Mesothelial cell of epicardium (in vitro differentiated cells): ENCODE measurements at regions not wholly inside any gene's neighbourhood (a gene's known extent, or its start where the extent isn't known, plus 50 kb on each side); places are given as distances from the start of the nearest gene placed in this dataset.
"Not testable (repeated sequence)": the region's sequence is repeated elsewhere in the genome, so short reads cannot be mapped to it uniquely, and the experiment has no call there.

Source experiments
- DNase-seq, 2 experiments: peaks; one replicate each; pipeline ENCODE4 v3.0.0; 2021; ENCODE audit warnings: low spot score in 2 of 2; ENCODE audit not compliant: unreplicated experiment in 2 of 2
- H3K27ac Mint-ChIP-seq: 2 replicates; pipeline ENCODE4 v1.8.0; 2021; ENCODE audit warnings: mixed read lengths
- H3K27me3 Mint-ChIP-seq: 2 replicates; pipeline ENCODE4 v1.8.0; 2021; ENCODE audit warnings: low read depth, mixed read lengths
- H3K36me3 Mint-ChIP-seq: 2 replicates; pipeline ENCODE4 v1.8.0; 2021; ENCODE audit warnings: mixed read lengths
- H3K4me1 Mint-ChIP-seq: 2 replicates; pipeline ENCODE4 v1.8.0; 2021; ENCODE audit warnings: mixed read lengths
- H3K4me3 Mint-ChIP-seq: 2 replicates; pipeline ENCODE4 v1.8.0; 2021; ENCODE audit warnings: mild to moderate bottlenecking, moderate library complexity, mixed read lengths
- H3K9me3 Mint-ChIP-seq: 2 replicates; pipeline ENCODE4 v1.8.0; 2021; ENCODE audit warnings: mixed read lengths
- TF ChIP-seq, protein P1 (sequence below): fragments of 200-600 bp; sonication (generic); IDR thresholded peaks from one replicate; pipeline ENCODE4 v1.5.0; 2021; ENCODE audit warnings: antibody characterized with exemption; ENCODE audit not compliant: unreplicated experiment

DNA sequence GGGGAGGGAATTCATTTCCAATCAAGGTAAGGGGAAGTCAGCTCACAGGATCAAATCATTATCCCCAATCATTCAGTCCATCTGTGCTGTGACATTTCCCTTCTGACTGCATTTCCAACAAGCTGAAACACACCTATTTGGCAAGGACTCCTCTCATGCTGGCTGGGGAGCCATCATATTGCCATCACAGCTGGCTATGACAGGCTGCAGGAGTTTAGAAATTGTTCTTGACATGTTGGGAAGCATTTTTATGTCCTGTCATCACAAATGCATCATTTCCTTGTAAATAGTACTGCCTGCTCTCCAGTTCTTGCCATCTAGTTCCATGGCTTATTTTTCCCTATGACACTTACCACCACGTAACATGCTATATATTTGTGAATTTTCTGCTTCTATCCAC lies 113.9 kb upstream of the TMEM170B start:
- peaks cover 33% of the 10 kb centered on the region for H3K4me1 Mint-ChIP-seq
- TF ChIP-seq, protein P1, sequence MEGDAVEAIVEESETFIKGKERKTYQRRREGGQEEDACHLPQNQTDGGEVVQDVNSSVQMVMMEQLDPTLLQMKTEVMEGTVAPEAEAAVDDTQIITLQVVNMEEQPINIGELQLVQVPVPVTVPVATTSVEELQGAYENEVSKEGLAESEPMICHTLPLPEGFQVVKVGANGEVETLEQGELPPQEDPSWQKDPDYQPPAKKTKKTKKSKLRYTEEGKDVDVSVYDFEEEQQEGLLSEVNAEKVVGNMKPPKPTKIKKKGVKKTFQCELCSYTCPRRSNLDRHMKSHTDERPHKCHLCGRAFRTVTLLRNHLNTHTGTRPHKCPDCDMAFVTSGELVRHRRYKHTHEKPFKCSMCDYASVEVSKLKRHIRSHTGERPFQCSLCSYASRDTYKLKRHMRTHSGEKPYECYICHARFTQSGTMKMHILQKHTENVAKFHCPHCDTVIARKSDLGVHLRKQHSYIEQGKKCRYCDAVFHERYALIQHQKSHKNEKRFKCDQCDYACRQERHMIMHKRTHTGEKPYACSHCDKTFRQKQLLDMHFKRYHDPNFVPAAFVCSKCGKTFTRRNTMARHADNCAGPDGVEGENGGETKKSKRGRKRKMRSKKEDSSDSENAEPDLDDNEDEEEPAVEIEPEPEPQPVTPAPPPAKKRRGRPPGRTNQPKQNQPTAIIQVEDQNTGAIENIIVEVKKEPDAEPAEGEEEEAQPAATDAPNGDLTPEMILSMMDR: no peak
- DNase-seq: no peak
- H3K4me3 Mint-ChIP-seq: no peak overlapping the region
- no peak overlapping the region for H3K27ac Mint-ChIP-seq
- H3K9me3 Mint-ChIP-seq: peaks cover 9% of the 10 kb centered on the region
- no peaks in the 10 kb centered on the region for H3K27me3 Mint-ChIP-seq
- no peaks in the 10 kb centered on the region for H3K36me3 Mint-ChIP-seq

DNA sequence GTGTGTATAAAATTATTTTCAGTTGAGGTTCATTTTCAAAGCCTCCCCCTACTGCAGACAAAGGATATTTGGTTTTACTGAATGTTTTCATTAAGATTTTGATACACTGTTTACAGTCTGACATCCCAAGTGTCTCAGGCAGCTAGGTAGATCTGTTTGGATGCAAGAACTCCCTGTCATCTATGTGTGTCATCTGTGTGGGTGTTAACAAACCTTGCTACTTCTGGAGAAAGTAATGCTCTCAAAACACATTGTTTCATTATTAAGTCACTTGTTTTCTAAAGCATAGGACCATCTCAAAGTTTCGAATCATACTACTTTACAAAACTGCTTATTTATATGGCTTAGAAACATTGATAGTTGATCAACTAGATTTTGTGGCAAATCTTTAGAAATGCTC lies 114.5 kb upstream of the TMEM170B start:
- H3K27me3 Mint-ChIP-seq: no peaks in the 10 kb centered on the region
- DNase-seq: no peak
- H3K9me3 Mint-ChIP-seq: peaks cover 10% of the 10 kb centered on the region
- H3K4me3 Mint-ChIP-seq: no peak overlapping the region
- H3K36me3 Mint-ChIP-seq: no peaks in the 10 kb centered on the region
- TF ChIP-seq, protein P1: no peak
- no peak overlapping the region for H3K27ac Mint-ChIP-seq
- H3K4me1 Mint-ChIP-seq: peaks cover 27% of the 10 kb centered on the region

DNA sequence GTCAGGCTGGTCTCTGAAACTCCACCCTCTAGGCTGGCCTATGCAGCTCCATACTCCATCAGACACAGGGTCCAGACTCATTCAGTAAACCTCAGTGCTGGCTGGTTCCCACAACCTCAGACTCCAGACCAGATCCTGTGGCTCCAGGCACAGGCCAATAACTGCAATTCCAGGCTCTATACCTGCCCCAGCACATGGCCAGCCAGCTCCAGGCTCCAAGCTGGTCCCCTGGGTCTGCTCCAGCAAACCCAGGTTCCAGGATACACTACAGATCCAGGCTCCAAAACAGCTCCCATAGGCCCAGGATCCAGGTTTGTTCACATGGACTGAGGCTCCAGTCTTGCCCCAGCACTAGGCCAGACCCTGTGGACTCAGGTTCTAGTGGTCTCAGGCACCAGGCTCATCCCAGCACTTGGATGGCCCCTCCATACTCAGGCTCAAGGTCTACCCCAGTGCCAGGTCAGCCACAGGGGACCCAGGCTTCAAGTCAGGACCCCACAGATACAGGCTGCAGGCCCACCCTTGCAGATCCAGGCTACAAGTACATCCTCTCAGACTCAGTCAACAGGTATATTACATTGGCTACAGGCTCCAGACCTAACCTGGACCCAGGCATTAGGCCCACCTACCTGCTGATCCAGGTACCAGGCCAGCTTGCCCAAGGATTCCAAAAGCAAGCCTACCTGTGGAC lies 117.6 kb upstream of the TMEM170B start:
- H3K27ac Mint-ChIP-seq: no peak overlapping the region
- TF ChIP-seq, protein P1: no peak
- no peak for DNase-seq
- H3K4me1 Mint-ChIP-seq: peaks cover 4% of the 10 kb centered on the region
- H3K4me3 Mint-ChIP-seq: no peak overlapping the region
- H3K36me3 Mint-ChIP-seq: no peaks in the 10 kb centered on the region
- no peaks in the 10 kb centered on the region for H3K27me3 Mint-ChIP-seq
- H3K9me3 Mint-ChIP-seq: peaks cover 17% of the 10 kb centered on the region

DNA sequence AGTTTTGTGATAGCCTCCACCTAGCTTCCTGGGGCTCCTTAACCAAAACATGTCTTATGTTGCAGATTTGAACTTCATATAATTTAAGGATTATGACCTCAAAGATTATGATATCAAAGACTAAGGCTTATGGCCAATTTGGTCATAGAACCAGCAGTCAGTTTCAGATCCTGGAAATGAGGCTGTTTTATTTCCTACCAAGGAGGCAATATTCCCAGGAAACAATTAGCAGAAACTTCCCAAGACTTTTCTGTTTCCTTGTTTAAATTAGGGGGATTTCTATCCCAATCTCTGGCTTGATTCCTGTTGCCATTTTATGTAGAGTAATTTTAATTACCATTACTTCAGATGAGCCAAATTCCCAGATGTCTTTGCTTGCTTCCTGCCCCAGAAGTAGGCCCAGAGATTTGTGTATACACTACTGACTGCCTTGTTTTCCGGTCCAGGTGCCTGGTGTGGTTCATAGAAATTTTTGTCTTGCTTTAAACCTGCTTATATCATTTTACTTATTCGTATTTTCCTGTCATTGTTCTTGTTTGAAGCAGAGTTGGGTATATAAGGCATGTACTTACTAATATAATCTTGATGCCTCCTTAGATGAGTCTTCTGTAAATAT lies 119.2 kb upstream of the TMEM170B start:
- H3K9me3 Mint-ChIP-seq: peaks cover 17% of the 10 kb centered on the region
- no peak overlapping the region for H3K27ac Mint-ChIP-seq
- H3K4me3 Mint-ChIP-seq: no peak overlapping the region
- no peaks in the 10 kb centered on the region for H3K36me3 Mint-ChIP-seq
- DNase-seq: no peak
- peaks cover 5% of the 10 kb centered on the region for H3K4me1 Mint-ChIP-seq
- TF ChIP-seq, protein P1: no peak
- H3K27me3 Mint-ChIP-seq: no peaks in the 10 kb centered on the region

DNA sequence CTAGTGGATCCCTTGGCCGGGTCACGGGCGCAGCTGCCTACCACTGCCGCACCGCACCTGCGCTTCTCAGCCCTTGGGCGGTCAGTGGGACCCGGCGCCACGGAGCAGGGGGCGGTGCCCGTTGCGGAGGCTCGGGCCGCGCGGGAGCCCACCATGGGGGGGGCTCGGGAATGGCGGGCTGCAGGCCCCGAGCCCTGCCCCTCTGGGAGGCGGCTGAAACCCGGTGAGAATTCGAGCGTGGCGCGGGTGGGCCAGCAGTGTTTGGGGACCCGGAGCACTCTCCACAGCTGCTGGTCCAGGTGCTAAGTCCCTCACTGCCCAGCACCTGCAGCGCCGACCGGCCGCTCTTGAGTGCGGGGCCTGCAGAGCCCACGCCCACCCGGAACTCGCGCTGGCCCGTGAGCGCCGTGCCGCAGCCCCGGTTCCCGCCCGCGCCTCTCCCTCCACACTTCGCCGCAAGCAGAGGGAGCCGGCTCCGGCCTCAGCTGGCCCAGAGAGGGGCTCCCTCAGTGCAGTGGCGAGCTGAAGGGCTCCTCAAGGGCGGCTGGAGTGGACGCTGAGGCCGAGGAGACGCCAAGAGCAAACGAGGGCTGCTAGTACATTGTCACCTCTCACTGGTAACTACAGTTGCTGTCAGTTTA lies 120.5 kb upstream of the TMEM170B start:
- peaks cover 17% of the 10 kb centered on the region for H3K9me3 Mint-ChIP-seq
- H3K27me3 Mint-ChIP-seq: no peaks in the 10 kb centered on the region
- no peak overlapping the region for H3K27ac Mint-ChIP-seq
- H3K36me3 Mint-ChIP-seq: no peaks in the 10 kb centered on the region
- H3K4me1 Mint-ChIP-seq: peaks cover 8% of the 10 kb centered on the region
- TF ChIP-seq, protein P1: no peak
- no peak for DNase-seq
- H3K4me3 Mint-ChIP-seq: no peak overlapping the region

DNA sequence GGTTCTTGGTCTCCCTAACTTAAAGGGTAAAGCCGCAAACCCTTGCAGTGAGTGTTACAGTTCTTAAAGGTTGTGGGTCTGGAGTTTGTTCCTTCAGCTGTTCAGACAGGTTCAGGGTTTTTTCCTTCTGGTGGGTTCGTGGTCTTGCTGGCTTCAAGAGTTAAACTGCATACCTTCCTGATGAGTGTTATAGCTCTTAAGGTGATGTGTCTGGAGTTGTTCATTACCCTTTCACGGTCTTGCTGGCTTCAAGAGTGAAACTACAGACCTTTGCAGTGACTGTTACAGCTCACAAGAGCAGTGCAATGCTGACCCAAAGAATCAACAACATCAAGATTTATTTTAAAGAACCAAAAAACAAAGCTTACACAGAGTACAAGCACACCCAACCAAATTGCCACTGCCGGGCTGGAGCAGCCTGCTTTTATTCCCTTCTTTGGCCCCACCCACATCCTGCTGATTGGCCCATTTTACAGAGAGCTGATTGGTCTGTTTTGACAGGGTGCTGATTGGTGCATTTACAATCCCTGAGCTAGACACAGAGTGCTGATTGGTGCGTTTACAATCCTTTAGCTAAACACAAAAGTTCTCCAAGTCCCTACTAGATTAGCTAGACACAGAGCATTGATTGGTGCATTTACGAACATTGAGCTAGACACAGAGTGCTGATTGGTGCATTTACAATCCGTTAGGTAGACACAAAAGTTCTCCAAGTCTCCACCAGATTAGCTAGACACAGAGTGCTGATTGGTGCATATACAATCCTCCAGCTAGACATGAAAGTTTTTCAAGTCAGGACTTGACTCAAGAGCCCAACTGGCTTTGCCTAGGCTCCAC lies 121.2 kb upstream of the TMEM170B start:
- H3K36me3 Mint-ChIP-seq, H3K27me3 Mint-ChIP-seq, H3K4me3 Mint-ChIP-seq, H3K27ac Mint-ChIP-seq, DNase-seq: not testable (repeated sequence)
- H3K9me3 Mint-ChIP-seq: peaks cover 17% of the 10 kb centered on the region
- H3K4me1 Mint-ChIP-seq: peaks cover 12% of the 10 kb centered on the region
